MM.1S (cell line): ENCODE measurements at regions not wholly inside any gene's neighbourhood (a gene's known extent, or its start where the extent isn't known, plus 50 kb on each side); places are given as distances from the start of the nearest gene placed in this dataset.

Experiments used
- DNase-seq: peaks from one replicate; pipeline ENCODE4 v3.0.0-alpha.2; 2015
- H2AFZ ChIP-seq: fragments of 300-600 bp; sonication (generic); 2 replicates; pipeline ENCODE4 v1.6.0; 2016; ENCODE audit warnings: antibody characterized with exemption, low read length
- H3F3A ChIP-seq: fragments of 300-600 bp; sonication (generic); 2 replicates; pipeline ENCODE4 v1.6.1; 2016; ENCODE audit warnings: mild to moderate bottlenecking, antibody characterized with exemption, low read length, moderate library complexity, mixed read lengths; ENCODE audit not compliant: insufficient read depth
- H3K27ac ChIP-seq: fragments of 300-600 bp; sonication (generic); 2 replicates; pipeline ENCODE4 v1.5.1; 2016; ENCODE audit warnings: mild to moderate bottlenecking, low read length
- H3K27me3 ChIP-seq: fragments of 300-600 bp; sonication (generic); replicated peaks from 2 replicates; pipeline ENCODE4 v1.6.0; 2016; ENCODE audit warnings: low read length; ENCODE audit not compliant: insufficient read depth
- H3K36me3 ChIP-seq: fragments of 300-600 bp; sonication (generic); replicated peaks from 2 replicates; pipeline ENCODE4 v1.6.1; 2016; ENCODE audit warnings: mild to moderate bottlenecking, low read length, mixed read lengths; ENCODE audit not compliant: insufficient read depth
- H3K4me1 ChIP-seq: fragments of 300-600 bp; sonication (generic); 2 replicates; pipeline ENCODE4 v1.6.1; 2016; ENCODE audit warnings: low read length, mixed read lengths
- H3K4me2 ChIP-seq: fragments of 300-600 bp; sonication (generic); 2 replicates; pipeline ENCODE4 v1.6.0; 2016; ENCODE audit warnings: low read depth, low read length
- H3K4me3 ChIP-seq: fragments of 300-600 bp; sonication (generic); 2 replicates; pipeline ENCODE4 v1.5.1; 2016; ENCODE audit warnings: low read length, mixed read lengths
- H3K79me2 ChIP-seq: fragments of 300-600 bp; sonication (generic); 2 replicates; pipeline ENCODE4 v1.6.1; 2016; ENCODE audit warnings: mixed run types, low read length, mixed read lengths
- H3K9ac ChIP-seq: fragments of 300-600 bp; sonication (generic); 2 replicates; pipeline ENCODE4 v1.6.1; 2016; ENCODE audit warnings: low read length, mixed read lengths
- H3K9me2 ChIP-seq: fragments of 300-600 bp; sonication (generic); replicated peaks from 2 replicates; pipeline ENCODE4 v1.6.1; 2016; ENCODE audit warnings: mild to moderate bottlenecking, low read length, mixed read lengths; ENCODE audit not compliant: insufficient read depth
- H3K9me3 ChIP-seq: fragments of 300-600 bp; sonication (generic); replicated peaks from 2 replicates; pipeline ENCODE4 v1.6.1; 2016; ENCODE audit warnings: mild to moderate bottlenecking, low read length, mixed read lengths; ENCODE audit not compliant: insufficient read depth
- H4K20me1 ChIP-seq: fragments of 300-600 bp; sonication (generic); 2 replicates; pipeline ENCODE4 v1.6.1; 2016; ENCODE audit warnings: mild to moderate bottlenecking, low read length, moderate library complexity, mixed read lengths; ENCODE audit not compliant: insufficient read depth
- EZH2 ChIP-seq: fragments of 300-600 bp; sonication (generic); optimal IDR thresholded peaks from 2 replicates; pipeline ENCODE3; 2017; ENCODE audit warnings: low read depth, mild to moderate bottlenecking, antibody characterized with exemption, low read length, mixed read lengths
- EZH2phosphoT487 ChIP-seq: fragments of 300-600 bp; sonication (generic); IDR thresholded peaks from 2 replicates; pipeline ENCODE4 v1.6.1; 2018; ENCODE audit warnings: antibody characterized with exemption, low read length
- TF ChIP-seq, protein P1 (sequence below): fragments of 300-600 bp; sonication (generic); IDR thresholded peaks from 2 replicates; pipeline ENCODE4 v1.5.1; 2016; ENCODE audit warnings: antibody characterized with exemption, low read length, mixed read lengths

DNA sequence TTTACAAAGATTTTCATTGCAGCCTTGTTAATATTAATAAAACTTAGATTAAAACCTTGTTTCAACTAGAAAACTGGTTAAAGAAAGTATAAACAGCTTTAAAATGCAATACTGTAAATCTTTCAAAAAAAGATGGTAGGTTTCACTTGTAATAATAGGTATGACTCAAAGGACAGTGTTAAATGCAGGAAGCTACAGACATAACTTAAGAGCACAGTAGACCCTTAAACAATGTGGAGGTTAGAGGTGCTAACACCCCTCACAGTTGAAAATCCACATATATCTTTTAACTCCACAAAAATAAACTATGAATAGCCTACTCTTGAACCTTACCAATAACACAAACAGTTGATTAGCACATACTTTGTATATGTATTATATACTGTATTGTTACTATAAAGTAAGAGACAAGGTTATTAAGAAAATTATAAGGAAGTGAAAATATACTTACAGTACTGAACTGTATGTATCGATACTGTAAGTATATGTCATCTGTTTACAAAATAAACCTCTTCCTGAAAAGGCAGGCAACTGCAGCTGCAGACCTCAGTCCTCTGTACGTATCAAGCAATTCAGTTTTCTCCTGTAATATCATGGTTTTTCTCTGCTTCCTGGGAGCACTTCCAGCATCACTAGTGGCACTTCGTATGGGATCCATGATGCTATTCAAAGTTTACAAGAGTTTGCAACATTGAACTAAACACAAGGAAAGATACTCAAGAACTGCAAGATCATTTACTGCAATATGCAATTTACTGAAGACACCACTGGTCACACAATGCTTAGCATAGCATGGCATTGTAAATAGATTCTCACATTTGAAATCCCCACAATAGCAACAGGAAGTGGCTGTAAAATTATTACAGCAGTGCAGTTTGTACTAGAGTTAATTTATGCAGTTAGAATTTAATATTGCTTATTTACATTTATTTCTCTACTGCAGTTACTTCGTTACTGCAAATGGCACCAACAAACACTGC is 610.5 kb upstream of the LRRTM4 start:
- Histone ChIP-seq H3F3A (no peaks in the 10 kb centered on the region), H3K9me3 (no peaks in the 10 kb centered on the region), H3K9me2 (no peaks in the 10 kb centered on the region), H3K27me3 (no peaks in the 10 kb centered on the region), H4K20me1 (no peaks in the 10 kb centered on the region), H3K4me1 (no peaks in the 10 kb centered on the region), H3K4me3 (no peak overlapping the region), H3K79me2 (no peaks in the 10 kb centered on the region), H3K4me2 (no peak overlapping the region), H3K27ac (no peak overlapping the region), H2AFZ (no peak overlapping the region), H3K36me3 (no peaks in the 10 kb centered on the region), H3K9ac (no peak overlapping the region)
- DNase-seq, result no peak
- TF ChIP-seq EZH2phosphoT487, result no peak
- no peak for TF ChIP-seq EZH2
- TF ChIP-seq, protein P1, sequence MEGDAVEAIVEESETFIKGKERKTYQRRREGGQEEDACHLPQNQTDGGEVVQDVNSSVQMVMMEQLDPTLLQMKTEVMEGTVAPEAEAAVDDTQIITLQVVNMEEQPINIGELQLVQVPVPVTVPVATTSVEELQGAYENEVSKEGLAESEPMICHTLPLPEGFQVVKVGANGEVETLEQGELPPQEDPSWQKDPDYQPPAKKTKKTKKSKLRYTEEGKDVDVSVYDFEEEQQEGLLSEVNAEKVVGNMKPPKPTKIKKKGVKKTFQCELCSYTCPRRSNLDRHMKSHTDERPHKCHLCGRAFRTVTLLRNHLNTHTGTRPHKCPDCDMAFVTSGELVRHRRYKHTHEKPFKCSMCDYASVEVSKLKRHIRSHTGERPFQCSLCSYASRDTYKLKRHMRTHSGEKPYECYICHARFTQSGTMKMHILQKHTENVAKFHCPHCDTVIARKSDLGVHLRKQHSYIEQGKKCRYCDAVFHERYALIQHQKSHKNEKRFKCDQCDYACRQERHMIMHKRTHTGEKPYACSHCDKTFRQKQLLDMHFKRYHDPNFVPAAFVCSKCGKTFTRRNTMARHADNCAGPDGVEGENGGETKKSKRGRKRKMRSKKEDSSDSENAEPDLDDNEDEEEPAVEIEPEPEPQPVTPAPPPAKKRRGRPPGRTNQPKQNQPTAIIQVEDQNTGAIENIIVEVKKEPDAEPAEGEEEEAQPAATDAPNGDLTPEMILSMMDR, result no peak

DNA sequence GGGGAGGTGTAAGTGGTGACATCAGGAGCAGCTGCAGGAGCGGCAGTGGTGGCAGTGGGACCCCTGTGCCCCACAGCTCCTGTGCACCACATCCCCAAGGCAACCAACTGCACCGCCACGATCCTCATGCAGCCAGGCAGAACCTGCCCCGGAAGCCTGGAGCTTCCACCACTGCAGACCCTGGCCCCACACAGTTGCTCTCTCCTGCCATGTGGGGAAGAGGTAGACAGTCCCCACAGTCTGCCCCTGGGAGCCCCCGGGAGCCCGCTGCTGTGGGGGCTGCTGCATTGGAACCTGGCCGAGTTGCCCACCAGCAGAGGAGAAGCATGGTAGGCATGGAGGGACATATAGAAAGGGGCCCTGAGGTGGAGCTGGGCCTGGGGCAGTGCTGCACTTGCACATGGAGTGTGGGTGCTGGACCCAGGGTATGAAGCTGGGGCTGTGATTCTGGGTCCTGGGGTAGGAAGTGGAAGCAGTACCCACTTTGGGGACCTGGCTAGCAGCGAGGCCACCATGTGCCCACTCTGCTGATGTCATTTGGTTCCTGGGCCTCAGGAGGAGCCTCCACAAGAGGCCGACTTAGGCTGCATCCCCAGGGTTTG is 623.3 kb upstream of the LRRTM4 start:
- Histone ChIP-seq H3K9ac (no peak overlapping the region), H3K4me1 (no peaks in the 10 kb centered on the region), H3K27ac (no peak overlapping the region), H3F3A (no peaks in the 10 kb centered on the region), H3K79me2 (no peaks in the 10 kb centered on the region), H3K9me2 (no peaks in the 10 kb centered on the region), H3K9me3 (no peaks in the 10 kb centered on the region), H3K4me3 (no peak overlapping the region), H3K36me3 (no peaks in the 10 kb centered on the region), H2AFZ (no peak overlapping the region), H3K27me3 (no peaks in the 10 kb centered on the region), H4K20me1 (no peaks in the 10 kb centered on the region), H3K4me2 (no peak overlapping the region)
- TF ChIP-seq, protein P1, result no peak
- TF ChIP-seq EZH2phosphoT487 (no peak), EZH2 (no peak)
- no peak for DNase-seq

DNA sequence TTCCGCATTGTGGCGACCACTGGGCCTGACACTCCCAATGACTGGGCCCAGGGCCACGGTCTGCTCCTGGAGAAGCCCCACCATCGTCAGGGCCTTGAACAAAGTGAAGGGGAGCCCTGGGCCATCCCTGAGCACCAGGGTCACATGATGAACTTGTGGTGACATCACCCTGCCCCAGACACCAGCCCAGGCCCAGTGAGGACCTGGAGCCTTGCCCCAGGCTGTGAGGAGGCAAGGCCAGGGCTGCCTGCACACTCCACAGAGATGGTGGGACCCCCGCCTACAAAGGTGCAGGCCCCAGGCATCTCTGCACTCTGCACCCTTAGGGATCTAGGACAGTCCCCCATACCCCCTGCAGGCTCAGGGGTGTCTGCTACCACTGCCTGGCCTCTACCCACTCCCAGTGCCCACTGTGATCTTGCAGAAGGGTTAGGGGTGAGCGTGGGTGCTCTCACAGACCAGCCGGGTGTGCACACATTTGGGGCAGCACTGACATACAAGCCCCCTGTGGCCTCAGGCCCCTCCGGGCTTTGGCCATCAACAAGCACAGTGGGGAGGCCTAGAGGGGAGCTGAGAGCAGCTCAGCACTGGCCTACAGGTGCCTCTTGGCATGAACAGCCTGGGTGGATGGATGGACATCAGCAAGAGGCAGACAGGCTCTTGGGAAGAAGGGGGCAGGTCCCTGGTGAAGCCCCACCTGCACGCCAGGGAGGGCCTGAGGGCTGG is 624.0 kb upstream of the LRRTM4 start:
- DNase-seq, result no peak
- H3K9me3 ChIP-seq, result no peaks in the 10 kb centered on the region
- no peaks in the 10 kb centered on the region for H3K27me3 ChIP-seq
- no peaks in the 10 kb centered on the region for H3K4me1 ChIP-seq
- H2AFZ ChIP-seq, result no peak overlapping the region
- no peaks in the 10 kb centered on the region for H4K20me1 ChIP-seq
- no peak overlapping the region for H3K4me2 ChIP-seq
- H3F3A ChIP-seq, result no peaks in the 10 kb centered on the region
- no peaks in the 10 kb centered on the region for H3K36me3 ChIP-seq
- no peaks in the 10 kb centered on the region for H3K79me2 ChIP-seq
- no peak overlapping the region for H3K4me3 ChIP-seq
- H3K27ac ChIP-seq, result no peak overlapping the region
- no peaks in the 10 kb centered on the region for H3K9me2 ChIP-seq
- TF ChIP-seq EZH2 (no peak), EZH2phosphoT487 (no peak)
- TF ChIP-seq, protein P1, result no peak
- no peak overlapping the region for H3K9ac ChIP-seq
